KMS-11 (cell line): ENCODE measurements at regions not wholly inside any gene's neighbourhood (a gene's known extent, or its start where the extent isn't known, plus 50 kb on each side); places are given as distances from the start of the nearest gene placed in this dataset.

Experiments used
- H2AFZ ChIP-seq: fragments of 200-600 bp; sonication (generic); 2 replicates; pipeline ENCODE4 v1.6.1; 2016; ENCODE audit warnings: antibody characterized with exemption, mixed run types, low read depth
- H3K27ac ChIP-seq: fragments of 200-600 bp; sonication (generic); 2 replicates; pipeline ENCODE4 v1.6.1; 2016; ENCODE audit warnings: mild to moderate bottlenecking, mixed run types
- H3K27me3 ChIP-seq: fragments of 200-600 bp; sonication (generic); 2 replicates; pipeline ENCODE4 v1.6.1; 2017; ENCODE audit warnings: mild to moderate bottlenecking, low read depth, mixed run types, moderate library complexity; ENCODE audit not compliant: insufficient read depth
- H3K36me3 ChIP-seq: fragments of 200-600 bp; sonication (generic); 2 replicates; pipeline ENCODE4 v1.6.1; 2017; ENCODE audit warnings: mild to moderate bottlenecking, mixed run types; ENCODE audit not compliant: insufficient read depth
- H3K4me1 ChIP-seq: fragments of 200-600 bp; sonication (generic); 2 replicates; pipeline ENCODE4 v1.6.1; 2016; ENCODE audit warnings: mild to moderate bottlenecking, low read depth, mixed run types; ENCODE audit not compliant: poor library complexity, severe bottlenecking
- H3K4me2 ChIP-seq: fragments of 200-600 bp; sonication (generic); 2 replicates; pipeline ENCODE4 v1.7.0; 2016; ENCODE audit warnings: mild to moderate bottlenecking, mixed run types
- H3K4me3 ChIP-seq: fragments of 200-600 bp; sonication (generic); IDR thresholded peaks from 2 replicates; pipeline ENCODE4 v1.6.1; 2017; ENCODE audit warnings: low read depth, low read length, mixed read lengths; ENCODE audit not compliant: insufficient read depth
- H3K79me2 ChIP-seq: fragments of 200-600 bp; sonication (generic); 2 replicates; pipeline ENCODE4 v1.6.1; 2016; ENCODE audit warnings: low read depth, mixed run types; ENCODE audit not compliant: insufficient read depth
- H3K9ac ChIP-seq: fragments of 200-600 bp; sonication (generic); 2 replicates; pipeline ENCODE4 v1.6.1; 2016; ENCODE audit warnings: mild to moderate bottlenecking, mixed run types
- H4K20me1 ChIP-seq: fragments of 200-600 bp; sonication (generic); 2 replicates; pipeline ENCODE4 v1.6.1; 2016; ENCODE audit warnings: mild to moderate bottlenecking, mixed run types; ENCODE audit not compliant: insufficient read depth
- CTCF ChIP-seq: fragments of 200-600 bp; sonication (generic); conservative IDR thresholded peaks from 2 replicates; pipeline ENCODE4 v1.6.1; 2017; ENCODE audit warnings: low read depth, mild to moderate bottlenecking, antibody characterized with exemption, low read length, moderate library complexity, mixed read lengths

- Histone ChIP-seq H3K4me3 (no peak overlapping the region), H4K20me1 (peaks cover 5% of the 10 kb centered on the region; the same call in 1 of the 2 replicates), H3K27me3 (no peaks in the 10 kb centered on the region), H3K9ac (no peak overlapping the region), H3K4me2 (no peak overlapping the region), H3K79me2 (peaks cover 63% of the 10 kb centered on the region), H3K27ac (no peak overlapping the region), H3K4me1 (no peaks in the 10 kb centered on the region), H3K36me3 (no peaks in the 10 kb centered on the region), H2AFZ (no peak overlapping the region)
- no peak for TF ChIP-seq CTCF
Measured at GRCh38 chr7:131090886-131091692, 236.6 kb upstream of the MKLN1 start.

- H3K27me3 ChIP-seq: no peaks in the 10 kb centered on the region
- no peaks in the 10 kb centered on the region for H3K4me1 ChIP-seq
- H3K36me3 ChIP-seq: no peaks in the 10 kb centered on the region
- no peak overlapping the region for H3K27ac ChIP-seq
- peaks cover 5% of the 10 kb centered on the region for H4K20me1 ChIP-seq
- H3K79me2 ChIP-seq: peaks cover 78% of the 10 kb centered on the region
- no peak for TF ChIP-seq CTCF
- H2AFZ ChIP-seq: no peak overlapping the region
- H3K4me3 ChIP-seq: no peak overlapping the region
- no peak overlapping the region for H3K4me2 ChIP-seq
- no peak overlapping the region for H3K9ac ChIP-seq
Measured at GRCh38 chr7:131094685-131095084, 233.0 kb upstream of the MKLN1 start.

GRCh38 chr7:131095346-131095745 is 232.3 kb upstream of the MKLN1 start:
- Histone ChIP-seq H3K9ac (no peak overlapping the region), H3K27me3 (no peaks in the 10 kb centered on the region), H2AFZ (no peak overlapping the region), H3K79me2 (peaks cover 84% of the 10 kb centered on the region), H3K27ac (no peak overlapping the region), H3K4me1 (no peaks in the 10 kb centered on the region), H4K20me1 (peaks cover 7% of the 10 kb centered on the region), H3K4me3 (no peak overlapping the region), H3K4me2 (no peak overlapping the region), H3K36me3 (no peaks in the 10 kb centered on the region)
- no peak for TF ChIP-seq CTCF

- Histone ChIP-seq H3K36me3 (no peaks in the 10 kb centered on the region), H3K9ac (no peak overlapping the region), H3K4me1 (no peaks in the 10 kb centered on the region), H3K79me2 (peaks cover 90% of the 10 kb centered on the region), H2AFZ (no peak overlapping the region), H3K4me2 (no peak overlapping the region), H4K20me1 (peaks cover 13% of the 10 kb centered on the region), H3K27ac (no peak overlapping the region), H3K4me3 (no peak overlapping the region), H3K27me3 (no peaks in the 10 kb centered on the region)
- no peak for TF ChIP-seq CTCF
Measured at GRCh38 chr7:131096267-131096927, 231.3 kb upstream of the MKLN1 start.
